ENCODE measurements at regions not wholly inside any gene's neighbourhood (a gene's known extent, or its start where the extent isn't known, plus 50 kb on each side); places are given as distances from the start of the nearest gene placed in this dataset.
A peak's percentile ranks its signal among the peaks of the same experiment; 100 is the strongest.

- WGBS, 2 donors (ENCODE audit: low coverage in 1 of 2) = 63 to 79% methylated on average over 2 of the region's 2 CpGs
These were observed 52.8 kb downstream of the PPP1R2C start for GRCh38 chrX:42725196-42725595.

GRCh38 chrX:42720209-42720608 is 57.8 kb downstream of the PPP1R2C start:
- TF ChIP-seq POLR2AphosphoS5 (IDR thresholded peaks at IDR 0.05) = no peak
- no peak for TF ChIP-seq EP300 (IDR thresholded peaks at IDR 0.05)
- TF ChIP-seq POLR2A (IDR thresholded peaks at IDR 0.05) = no peak
- TF ChIP-seq CTCF (IDR thresholded peaks at IDR 0.05) = no peak
- Histone ChIP-seq H3K9me3 (no peaks in the 10 kb centered on the region), H3K4me3 (no peak overlapping the region), H3K4me1 (no peaks in the 10 kb centered on the region), H3K27me3 (no peaks in the 10 kb centered on the region), H3K36me3 (no peaks in the 10 kb centered on the region), H3K27ac (no peak overlapping the region)
- ATAC-seq = no peak
- WGBS, 2 donors (ENCODE audit: low coverage in 1 of 2) = 66 to 78% methylated on average over 2 to 4 of the region's 4 CpGs

More at GRCh38 chrX:42725196-42725595, 52.8 kb downstream of the PPP1R2C start:
- Histone ChIP-seq H3K27me3 (no peaks in the 10 kb centered on the region), H3K4me1 (no peaks in the 10 kb centered on the region), H3K36me3 (no peaks in the 10 kb centered on the region), H3K4me3 (no peak overlapping the region), H3K27ac (no peak overlapping the region), H3K9me3 (no peaks in the 10 kb centered on the region)
- no peak for ATAC-seq
- no peak for TF ChIP-seq POLR2AphosphoS5 (IDR thresholded peaks at IDR 0.05)
- TF ChIP-seq CTCF (IDR thresholded peaks at IDR 0.05) = no peak
- no peak for TF ChIP-seq EP300 (IDR thresholded peaks at IDR 0.05)
- TF ChIP-seq POLR2A (IDR thresholded peaks at IDR 0.05) = no peak

- no peaks in the 10 kb centered on the region for H3K36me3 ChIP-seq
- no peaks in the 10 kb centered on the region for H3K27me3 ChIP-seq
- H3K27ac ChIP-seq = no peak overlapping the region
- H3K4me1 ChIP-seq = no peaks in the 10 kb centered on the region
- no peak overlapping the region for H3K4me3 ChIP-seq
- 76 to 82% methylated on average over 6 to 7 of the region's 8 CpGs for WGBS, 2 donors (ENCODE audit: low coverage in 1 of 2)
- TF ChIP-seq EP300 (IDR thresholded peaks at IDR 0.05) (no peak), POLR2AphosphoS5 (IDR thresholded peaks at IDR 0.05) (no peak), CTCF (IDR thresholded peaks at IDR 0.05) (no peak), POLR2A (IDR thresholded peaks at IDR 0.05) (no peak)
- H3K9me3 ChIP-seq = no peaks in the 10 kb centered on the region
- ATAC-seq = no peak
These were observed 62.2 kb downstream of the PPP1R2C start for GRCh38 chrX:42715701-42716262.

GRCh38 chrX:42714981-42715700 is 62.8 kb downstream of the PPP1R2C start:
- no peak overlapping the region for H3K4me3 ChIP-seq
- H3K27ac ChIP-seq = no peak overlapping the region
- WGBS, 2 donors (ENCODE audit: low coverage in 1 of 2) = 23% methylated on average over 8 of the region's 11 CpGs; no CpG with 5 or more reads in 1 of the 2 donors

More at GRCh38 chrX:42714981-42715700, 62.8 kb downstream of the PPP1R2C start:
- H3K27me3 ChIP-seq = no peaks in the 10 kb centered on the region
- peak; percentile 43 for ATAC-seq
- no peaks in the 10 kb centered on the region for H3K36me3 ChIP-seq
- no peaks in the 10 kb centered on the region for H3K4me1 ChIP-seq
- H3K9me3 ChIP-seq = no peaks in the 10 kb centered on the region
- TF ChIP-seq EP300 (IDR thresholded peaks at IDR 0.05) (no peak), CTCF (IDR thresholded peaks at IDR 0.05) (peak in 3 of 4 experiments; percentile 22 to 56 (median 35)), POLR2AphosphoS5 (IDR thresholded peaks at IDR 0.05) (no peak)

Measured in gastroesophageal sphincter (tissue), 4 donors.